Endodermal cell (in vitro differentiated cells): ENCODE measurements at regions not wholly inside any gene's neighbourhood (a gene's known extent, or its start where the extent isn't known, plus 50 kb on each side); places are given as distances from the start of the nearest gene placed in this dataset.

Experiments used
- DNase-seq: peaks from one replicate; pipeline ENCODE4 v3.0.0-alpha.2; 2017
- H3K27ac ChIP-seq: 2 replicates; pipeline ENCODE4 v1.5.1; 2013; ENCODE audit warnings: mild to moderate bottlenecking, low read depth, low read length, moderate library complexity
- H3K27me3 ChIP-seq: 2 replicates; pipeline ENCODE4 v1.6.1; 2013; ENCODE audit warnings: mild to moderate bottlenecking, low read length, moderate library complexity; ENCODE audit not compliant: insufficient read depth, control insufficient read depth, poor library complexity, severe bottlenecking
- H3K36me3 ChIP-seq: 2 replicates; pipeline ENCODE4 v1.7.0; 2013; ENCODE audit warnings: mild to moderate bottlenecking, low read length, moderate library complexity; ENCODE audit not compliant: control insufficient read depth, insufficient read depth
- H3K4me1 ChIP-seq: one replicate; pipeline ENCODE4 v1.7.0; 2013; ENCODE audit warnings: low read length; ENCODE audit not compliant: control insufficient read depth, insufficient read depth
- H3K4me3 ChIP-seq: 2 replicates; pipeline ENCODE4 v1.5.1; 2013; ENCODE audit warnings: mild to moderate bottlenecking, low read length, moderate library complexity
- H3K9ac ChIP-seq: 2 replicates; pipeline ENCODE4 v1.6.1; 2013; ENCODE audit warnings: mild to moderate bottlenecking, low read length, moderate library complexity; ENCODE audit not compliant: poor library complexity, severe bottlenecking; ENCODE audit errors: extremely low read depth
- H3K9me3 ChIP-seq: 2 replicates; pipeline ENCODE4 v1.6.1; 2013; ENCODE audit warnings: mild to moderate bottlenecking, low read length, moderate library complexity; ENCODE audit not compliant: control insufficient read depth
- H3K27ac Mint-ChIP-seq: 2 replicates; pipeline ENCODE4 v1.8.0; 2020; ENCODE audit warnings: mixed read lengths
- H3K27me3 Mint-ChIP-seq: 2 replicates; pipeline ENCODE4 v1.8.0; 2021; ENCODE audit warnings: mild to moderate bottlenecking, mixed read lengths; ENCODE audit not compliant: insufficient read depth
- H3K36me3 Mint-ChIP-seq: 2 replicates; pipeline ENCODE4 v1.8.0; 2020; ENCODE audit warnings: low read depth, mixed read lengths
- H3K4me1 Mint-ChIP-seq: 2 replicates; pipeline ENCODE4 v1.8.0; 2020; ENCODE audit warnings: mixed read lengths
- H3K4me3 Mint-ChIP-seq: 2 replicates; pipeline ENCODE4 v1.8.0; 2020; ENCODE audit warnings: mild to moderate bottlenecking, moderate library complexity, mixed read lengths
- H3K9me3 Mint-ChIP-seq: 2 replicates; pipeline ENCODE4 v1.8.0; 2020; ENCODE audit warnings: mild to moderate bottlenecking, mixed read lengths
- WGBS, 2 experiments: methylation state at CpG; one replicate each; pipeline versions ENCODE4 v1.1.5 to v1.1.7; 2013; ENCODE audit warnings: missing lambda C conversion rate in 2 of 2, mixed read lengths in 1 of 2; ENCODE audit not compliant: insufficient coverage in 1 of 2, insufficient read length in 1 of 2; 5-methylcytosine and 5-hydroxymethylcytosine counted together
- TF ChIP-seq, protein P1 (sequence below): fragments of 200-600 bp; sonication (generic); conservative IDR thresholded peaks from 2 replicates; pipeline ENCODE4 v1.5.0; 2021; ENCODE audit warnings: antibody characterized with exemption, mild to moderate bottlenecking

DNA sequence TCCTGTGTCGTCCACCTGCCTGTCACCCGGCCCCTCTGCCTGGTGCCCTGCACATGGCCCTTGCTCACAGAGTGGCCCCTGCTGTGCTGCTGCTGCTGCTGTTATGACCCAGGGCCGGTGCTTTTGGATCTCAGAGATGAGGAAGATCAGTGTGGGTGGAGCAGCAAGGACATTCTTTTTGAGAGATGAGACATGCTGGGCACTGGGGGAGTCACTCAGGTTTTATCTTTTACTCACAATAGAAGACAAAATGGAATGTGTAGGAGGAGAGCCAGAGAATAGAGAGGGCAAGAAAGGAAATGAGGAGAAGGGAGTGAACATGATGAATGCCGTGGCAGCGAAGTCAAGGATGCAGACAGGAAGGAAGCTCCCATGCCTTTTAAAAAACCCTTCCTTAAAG is 611.5 kb upstream of the DPP6 start:
- H3K4me1 ChIP-seq: no peaks in the 10 kb centered on the region
- H3K27ac ChIP-seq: no peak overlapping the region
- Mint-ChIP-seq H3K36me3 (no peaks in the 10 kb centered on the region), H3K4me1 (no peaks in the 10 kb centered on the region), H3K27me3 (no peaks in the 10 kb centered on the region), H3K4me3 (no peak overlapping the region), H3K27ac (no peak overlapping the region), H3K9me3 (peaks cover 33% of the 10 kb centered on the region)
- WGBS, 2 experiments: 74 to 78% methylated on average over 4 to 5 of the region's 5 CpGs
- H3K36me3 ChIP-seq: no peaks in the 10 kb centered on the region
- TF ChIP-seq, protein P1, sequence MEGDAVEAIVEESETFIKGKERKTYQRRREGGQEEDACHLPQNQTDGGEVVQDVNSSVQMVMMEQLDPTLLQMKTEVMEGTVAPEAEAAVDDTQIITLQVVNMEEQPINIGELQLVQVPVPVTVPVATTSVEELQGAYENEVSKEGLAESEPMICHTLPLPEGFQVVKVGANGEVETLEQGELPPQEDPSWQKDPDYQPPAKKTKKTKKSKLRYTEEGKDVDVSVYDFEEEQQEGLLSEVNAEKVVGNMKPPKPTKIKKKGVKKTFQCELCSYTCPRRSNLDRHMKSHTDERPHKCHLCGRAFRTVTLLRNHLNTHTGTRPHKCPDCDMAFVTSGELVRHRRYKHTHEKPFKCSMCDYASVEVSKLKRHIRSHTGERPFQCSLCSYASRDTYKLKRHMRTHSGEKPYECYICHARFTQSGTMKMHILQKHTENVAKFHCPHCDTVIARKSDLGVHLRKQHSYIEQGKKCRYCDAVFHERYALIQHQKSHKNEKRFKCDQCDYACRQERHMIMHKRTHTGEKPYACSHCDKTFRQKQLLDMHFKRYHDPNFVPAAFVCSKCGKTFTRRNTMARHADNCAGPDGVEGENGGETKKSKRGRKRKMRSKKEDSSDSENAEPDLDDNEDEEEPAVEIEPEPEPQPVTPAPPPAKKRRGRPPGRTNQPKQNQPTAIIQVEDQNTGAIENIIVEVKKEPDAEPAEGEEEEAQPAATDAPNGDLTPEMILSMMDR: no peak
- no peaks in the 10 kb centered on the region for H3K27me3 ChIP-seq
- peaks cover 93% of the 10 kb centered on the region for H3K9me3 ChIP-seq
- no peak overlapping the region for H3K4me3 ChIP-seq
- no peak overlapping the region for H3K9ac ChIP-seq
- DNase-seq: no peak

DNA sequence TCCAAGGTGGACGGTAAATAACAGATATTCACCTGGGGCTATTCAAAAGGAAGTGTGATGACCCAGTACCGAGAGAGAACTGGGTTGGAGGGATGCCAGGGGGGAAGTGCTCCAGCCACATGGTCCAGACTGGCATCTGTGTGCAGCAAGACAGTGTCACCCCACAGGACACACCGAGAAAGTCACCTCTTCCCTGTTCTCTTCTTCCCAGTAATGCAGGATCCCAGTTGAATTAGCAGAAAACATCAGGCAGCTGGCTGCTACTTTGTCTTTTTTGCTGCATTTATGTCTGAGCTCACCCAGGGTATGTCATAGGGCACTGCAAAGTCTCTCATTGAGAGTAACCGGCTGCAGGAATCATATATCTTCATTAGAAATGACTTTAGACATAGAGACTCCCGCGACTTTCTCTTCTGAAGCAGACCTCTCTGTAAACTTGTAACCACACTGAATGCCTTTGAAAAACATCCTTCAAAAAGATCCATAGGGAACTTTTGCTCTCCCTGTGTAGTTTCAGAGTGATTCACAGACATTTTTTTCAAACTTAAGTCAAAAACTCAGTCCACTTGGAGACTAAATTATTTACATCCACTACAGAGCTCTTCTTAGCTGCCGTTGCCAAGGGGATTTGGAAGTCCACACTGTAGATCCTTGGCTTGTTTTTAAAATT is 609.0 kb upstream of the DPP6 start:
- Mint-ChIP-seq H3K27me3 (no peaks in the 10 kb centered on the region), H3K27ac (no peak overlapping the region), H3K4me1 (no peaks in the 10 kb centered on the region), H3K36me3 (no peaks in the 10 kb centered on the region), H3K4me3 (no peak overlapping the region), H3K9me3 (peaks cover 9% of the 10 kb centered on the region)
- peaks cover 94% of the 10 kb centered on the region for H3K9me3 ChIP-seq
- H3K27ac ChIP-seq: no peak overlapping the region
- H3K9ac ChIP-seq: no peak overlapping the region
- DNase-seq: no peak
- 80 to 88% methylated on average over 6 to 7 of the region's 7 CpGs for WGBS, 2 experiments
- H3K27me3 ChIP-seq: no peaks in the 10 kb centered on the region
- H3K4me1 ChIP-seq: no peaks in the 10 kb centered on the region
- TF ChIP-seq, protein P1: no peak
- no peak overlapping the region for H3K4me3 ChIP-seq
- H3K36me3 ChIP-seq: no peaks in the 10 kb centered on the region

DNA sequence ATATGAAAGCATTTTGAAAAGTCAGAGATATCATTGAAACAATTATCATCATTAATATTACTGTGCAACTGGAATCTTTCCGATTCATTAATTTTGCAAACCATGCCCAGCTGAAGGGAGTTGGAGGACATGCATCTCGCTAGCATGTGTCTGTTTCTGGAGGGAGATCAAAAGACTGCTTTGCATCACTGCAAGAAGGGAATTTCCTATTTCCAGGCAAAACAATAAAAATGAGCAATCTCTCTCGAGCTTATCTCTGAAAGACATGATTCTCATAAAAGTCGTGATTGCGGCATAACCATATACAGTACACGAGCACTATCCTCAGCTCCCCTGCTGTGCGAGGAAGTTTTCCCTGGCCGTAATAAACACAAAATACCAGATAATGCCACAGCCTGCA is 607.6 kb upstream of the DPP6 start:
- H3K4me1 Mint-ChIP-seq: no peaks in the 10 kb centered on the region
- TF ChIP-seq, protein P1: no peak
- Histone ChIP-seq H3K27me3 (no peaks in the 10 kb centered on the region), H3K9me3 (peaks cover 95% of the 10 kb centered on the region), H3K27ac (no peak overlapping the region), H3K4me1 (no peaks in the 10 kb centered on the region), H3K4me3 (peak overlapping the region; percentile 5), H3K9ac (no peak overlapping the region), H3K36me3 (no peaks in the 10 kb centered on the region)
- peaks cover 11% of the 10 kb centered on the region for H3K9me3 Mint-ChIP-seq
- no peak for DNase-seq
- H3K4me3 Mint-ChIP-seq: no peak overlapping the region
- no peak overlapping the region for H3K27ac Mint-ChIP-seq
- 85 to 86% methylated on average over 4 to 8 of the region's 8 CpGs for WGBS, 2 experiments
- no peaks in the 10 kb centered on the region for H3K36me3 Mint-ChIP-seq
- H3K27me3 Mint-ChIP-seq: no peaks in the 10 kb centered on the region
